Fibroblast of peridontal ligament (primary cell): ENCODE measurements at regions not wholly inside any gene's neighbourhood (a gene's known extent, or its start where the extent isn't known, plus 50 kb on each side); places are given as distances from the start of the nearest gene placed in this dataset.

Source experiments
- DNase-seq: peaks from one replicate; pipeline ENCODE4 v3.0.0-alpha.2; 2010; ENCODE audit errors: extremely low read depth

DNA sequence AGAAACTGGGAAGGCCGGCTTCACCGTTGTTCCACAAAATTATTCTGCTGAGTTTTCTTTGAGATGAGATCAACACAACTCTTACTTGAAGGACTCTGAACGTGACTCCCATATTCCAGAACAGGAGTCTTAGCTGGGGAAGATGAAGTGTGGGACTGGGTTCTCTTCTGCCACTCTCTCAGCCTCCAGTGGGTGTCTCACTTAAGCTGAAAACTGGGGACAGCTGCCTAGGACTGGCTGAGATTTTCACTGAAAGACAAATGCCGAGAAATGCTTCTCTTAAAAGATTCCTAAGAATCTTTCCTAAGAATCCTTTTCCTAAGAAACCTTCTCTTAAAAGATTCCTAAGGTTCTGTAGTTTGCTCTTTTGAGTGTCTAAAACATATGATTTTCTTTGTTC, 156.6 kb upstream of the LHCGR start:
- peak; percentile 33 for DNase-seq

- DNase-seq, result no peak
Observed at GRCh38 chr2:48910961-48911360, 155.4 kb upstream of the LHCGR start.

DNA sequence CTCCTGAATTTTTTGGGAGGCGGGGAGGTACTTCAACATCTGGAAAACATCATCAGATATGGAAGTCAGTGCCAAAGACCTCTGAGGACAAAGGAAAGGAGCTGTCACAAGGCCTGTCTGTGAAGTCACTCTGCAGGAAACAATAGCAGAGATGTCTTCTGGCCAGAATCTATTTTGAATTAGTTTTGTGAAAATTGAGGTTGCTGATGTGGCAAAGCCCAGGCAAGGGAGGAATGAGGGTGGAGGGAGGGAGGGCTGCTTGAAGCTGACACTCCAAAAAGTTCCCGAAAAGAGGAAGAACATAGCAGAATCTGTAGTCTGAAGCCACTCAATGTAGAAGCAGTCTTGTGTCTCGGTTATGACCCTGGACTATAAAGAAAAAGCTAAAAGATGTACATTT, 151.1 kb upstream of the LHCGR start:
- peak; percentile 9 for DNase-seq

DNA sequence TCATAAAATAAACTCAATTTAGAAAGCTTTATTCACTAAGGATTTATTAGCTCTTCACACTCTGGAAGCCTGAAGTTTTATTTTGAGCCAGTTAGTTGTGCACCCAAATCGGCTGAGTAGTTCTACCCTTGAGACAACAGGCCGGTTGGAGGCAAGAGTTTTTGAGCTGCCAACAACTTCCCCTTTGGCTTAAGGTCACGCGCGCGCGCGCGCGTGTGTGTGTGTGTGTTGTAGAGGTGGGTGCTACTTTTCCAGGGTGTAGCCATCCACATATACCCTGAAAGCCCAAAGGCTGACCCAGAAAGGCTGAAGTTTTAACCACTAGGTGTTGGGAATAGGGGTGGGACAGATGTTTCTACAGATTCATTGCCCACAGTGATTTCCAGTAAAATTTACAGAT, 150.2 kb upstream of the LHCGR start:
- DNase-seq, result no peak

DNA sequence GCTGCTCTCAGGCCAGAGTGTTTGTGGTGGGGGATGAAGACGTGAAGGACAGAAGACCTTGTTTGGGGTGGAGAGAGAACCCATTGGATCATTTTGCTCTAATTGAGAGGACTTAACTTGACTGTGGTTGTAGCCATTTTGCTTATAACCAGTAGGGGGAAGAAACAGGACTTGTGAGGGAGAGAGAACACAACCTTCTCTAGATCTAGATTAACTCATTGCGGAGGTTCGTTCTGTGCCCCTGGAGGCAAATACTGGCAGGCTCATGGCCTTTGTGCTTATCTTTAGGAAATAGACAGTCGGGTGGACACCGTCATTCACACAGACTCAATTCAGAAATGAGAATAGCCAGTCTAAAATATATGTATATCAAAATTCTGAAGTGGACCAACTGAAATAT, 147.0 kb upstream of the LHCGR start:
- DNase-seq, result no peak

- DNase-seq, result peak; percentile 12
Observed at GRCh38 chr2:48901416-48901815, 145.9 kb upstream of the LHCGR start.

DNA sequence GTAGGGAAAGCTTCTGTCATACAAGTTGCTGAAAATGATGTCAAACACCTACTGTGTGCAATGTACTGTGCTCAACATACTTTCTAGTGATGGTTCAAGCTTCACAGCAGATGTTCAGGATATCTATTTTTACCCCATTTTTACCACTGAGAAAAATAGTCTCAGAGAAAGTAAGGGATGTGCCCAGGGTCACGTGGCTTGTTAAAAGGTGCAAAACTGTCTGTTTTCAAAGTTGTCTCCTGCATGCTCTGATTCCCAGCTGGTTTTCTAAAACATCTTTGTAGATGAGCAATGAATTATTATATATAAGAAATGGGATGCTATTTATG, 145.5 kb upstream of the LHCGR start:
- no peak for DNase-seq

DNA sequence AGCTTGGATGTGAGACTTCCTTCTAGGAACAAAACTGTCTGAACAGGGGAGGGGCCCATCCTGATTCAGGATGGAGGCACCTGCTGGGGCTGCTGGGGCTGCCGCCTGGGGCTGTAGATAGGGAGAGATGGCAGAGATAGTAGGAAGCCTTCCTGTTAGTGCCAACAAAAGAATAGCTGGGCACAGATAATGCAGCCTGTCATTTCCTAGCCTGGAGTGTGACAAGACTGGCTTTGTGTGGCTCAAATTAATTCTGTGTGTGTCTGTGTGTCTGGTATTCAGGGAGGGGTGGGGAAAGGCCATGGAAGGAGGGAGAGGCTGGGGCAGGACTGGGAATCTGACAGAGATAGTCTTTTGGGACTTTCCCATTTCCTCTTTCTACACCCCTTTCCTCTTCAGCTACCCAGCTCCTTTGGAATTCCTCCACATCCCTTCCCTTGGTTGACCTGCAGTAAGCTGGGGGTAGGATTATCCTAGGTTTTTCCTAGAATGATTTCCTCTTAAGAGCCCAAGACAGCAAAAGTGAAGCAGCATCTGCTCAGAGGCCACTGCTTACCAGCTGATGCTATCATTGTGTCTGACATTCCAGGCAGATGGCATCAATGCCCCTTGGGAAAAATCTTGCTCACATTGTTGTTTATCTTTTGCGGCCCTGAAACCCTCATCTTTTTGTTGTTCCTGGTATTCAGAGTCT, 144.9 kb upstream of the LHCGR start:
- DNase-seq, result peak; percentile 86

GRCh38 chr2:48896870-48897269, 141.3 kb upstream of the LHCGR start:
- no peak for DNase-seq

DNA sequence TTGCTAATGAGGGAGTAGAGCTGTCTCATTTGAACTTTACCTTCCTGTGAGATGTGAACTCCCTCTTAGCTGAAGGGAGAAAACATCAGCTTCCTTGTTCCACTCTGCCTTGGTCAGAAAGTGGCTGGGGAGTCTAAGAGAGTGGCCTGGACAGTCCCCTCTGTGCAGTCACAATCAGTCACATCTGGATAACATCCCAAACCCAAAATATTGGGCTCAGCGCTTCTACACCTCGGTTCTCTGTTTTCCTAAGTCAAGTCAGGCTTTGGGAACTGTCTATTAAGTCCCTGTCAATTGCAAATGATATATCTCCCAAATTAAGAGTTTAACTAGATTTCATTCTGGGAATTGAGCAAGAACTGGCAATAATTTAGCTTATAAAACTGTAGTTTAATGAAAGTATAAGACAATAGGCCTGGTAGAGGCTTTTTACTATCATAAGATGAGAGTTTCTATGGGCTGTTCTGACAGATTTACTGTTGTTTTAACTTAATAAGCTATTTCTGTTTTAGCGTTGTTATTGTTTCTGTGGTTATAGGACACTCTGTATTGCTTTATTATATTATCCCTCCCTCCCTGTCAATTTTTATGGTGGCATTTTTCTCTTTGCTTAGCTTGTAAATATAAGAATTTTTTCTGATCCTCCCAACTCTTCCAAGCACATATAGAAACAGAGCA, 135.1 kb upstream of the LHCGR start:
- no peak for DNase-seq

GRCh38 chr2:48888066-48888465, 132.5 kb upstream of the LHCGR start:
- no peak for DNase-seq

DNA sequence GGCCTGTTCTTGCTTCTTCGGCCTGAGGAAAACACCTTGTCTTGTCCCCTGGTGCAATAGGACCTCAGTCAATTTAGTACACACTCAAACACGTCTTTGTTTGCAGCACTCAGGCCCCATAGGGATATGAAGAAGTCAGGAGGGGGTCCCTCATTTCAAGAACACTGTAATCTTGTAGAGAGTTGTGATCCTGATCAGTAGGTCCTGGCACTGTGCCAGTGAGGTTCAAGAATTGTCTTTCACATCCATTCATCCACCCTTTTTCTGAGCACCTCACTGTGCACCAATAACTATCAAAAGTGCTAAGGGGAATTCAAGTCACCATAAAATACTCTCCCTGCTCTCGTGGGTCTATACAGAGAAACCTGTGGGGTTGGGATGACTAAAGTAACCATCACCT, 131.4 kb upstream of the LHCGR start:
- no peak for DNase-seq

DNA sequence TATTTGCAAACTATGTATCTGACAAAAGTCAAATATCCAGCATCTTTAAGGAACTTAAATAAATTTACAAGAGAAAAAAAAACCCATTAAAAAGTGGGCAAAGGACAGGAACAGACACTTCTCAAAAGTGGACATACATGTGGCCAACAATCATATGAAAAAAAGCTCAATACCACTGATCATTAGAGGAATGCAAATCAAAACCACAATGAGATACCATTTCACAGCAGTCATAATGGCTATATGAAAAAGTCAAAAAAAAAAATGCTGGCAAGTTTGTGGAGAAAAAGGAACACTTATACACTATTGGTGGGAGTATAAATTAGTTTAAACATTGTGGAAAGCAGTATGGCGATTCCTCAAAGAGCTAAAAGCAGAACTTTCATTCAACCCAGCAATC, 130.3 kb upstream of the LHCGR start:
- no peak for DNase-seq

DNA sequence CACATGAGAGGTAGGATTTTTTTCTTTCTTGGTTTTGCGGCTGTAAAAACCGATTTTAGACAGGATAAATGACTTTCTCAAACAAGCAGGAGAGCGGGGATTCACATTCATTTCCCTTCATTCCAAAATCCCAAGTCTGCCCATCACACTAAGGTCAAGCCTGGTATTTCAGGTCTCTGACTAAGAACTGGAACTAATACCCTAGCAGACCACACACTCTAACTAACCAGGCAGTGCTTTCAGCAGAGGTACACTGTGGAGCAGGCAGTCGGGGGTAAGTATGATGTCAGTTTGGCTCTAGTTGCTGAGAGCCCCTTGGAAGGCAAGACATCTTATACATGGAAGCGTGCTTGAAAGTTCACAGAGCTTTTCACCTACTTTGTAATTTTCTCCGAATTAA, 128.1 kb upstream of the LHCGR start:
- no peak for DNase-seq

DNA sequence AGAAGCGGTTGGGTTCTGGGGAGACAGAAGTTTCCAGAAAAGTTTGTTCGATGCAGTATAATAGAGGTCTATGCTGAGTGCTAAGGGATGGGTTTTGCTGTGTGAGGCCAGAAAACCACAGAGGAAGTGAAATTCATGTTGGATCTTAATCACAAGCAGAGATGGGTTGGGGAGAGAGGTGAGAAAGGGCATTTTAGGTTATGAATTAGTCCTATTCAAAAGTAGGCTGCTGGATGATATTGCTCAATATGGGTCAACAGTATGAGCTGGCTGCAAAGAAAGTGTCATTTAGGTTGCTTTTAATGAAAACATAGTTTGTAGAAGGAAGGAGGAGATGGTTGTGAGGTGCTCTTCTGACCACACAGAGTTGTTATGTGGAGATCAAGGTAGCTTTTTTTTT, 118.8 kb upstream of the LHCGR start:
- no peak for DNase-seq

DNA sequence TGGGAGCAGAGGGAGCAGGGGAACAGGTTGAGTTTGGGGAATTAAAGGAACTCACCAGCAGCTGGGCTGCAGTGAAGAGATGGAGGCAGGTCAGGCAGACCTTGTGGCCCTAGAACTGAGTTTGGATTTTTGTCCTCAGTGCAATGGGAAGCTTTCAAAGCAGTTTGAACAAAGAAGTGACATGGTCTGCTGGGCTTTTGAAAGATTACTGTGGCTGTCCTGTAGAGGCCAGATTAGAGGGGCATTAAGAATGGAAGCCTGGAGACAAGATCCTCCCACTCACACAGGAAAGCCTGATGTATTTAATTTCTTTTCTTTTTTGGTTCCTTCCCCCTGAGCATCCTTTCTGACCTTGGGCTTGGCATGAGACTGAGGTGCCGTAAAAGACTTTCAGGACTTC, 118.1 kb upstream of the LHCGR start:
- no peak for DNase-seq

DNA sequence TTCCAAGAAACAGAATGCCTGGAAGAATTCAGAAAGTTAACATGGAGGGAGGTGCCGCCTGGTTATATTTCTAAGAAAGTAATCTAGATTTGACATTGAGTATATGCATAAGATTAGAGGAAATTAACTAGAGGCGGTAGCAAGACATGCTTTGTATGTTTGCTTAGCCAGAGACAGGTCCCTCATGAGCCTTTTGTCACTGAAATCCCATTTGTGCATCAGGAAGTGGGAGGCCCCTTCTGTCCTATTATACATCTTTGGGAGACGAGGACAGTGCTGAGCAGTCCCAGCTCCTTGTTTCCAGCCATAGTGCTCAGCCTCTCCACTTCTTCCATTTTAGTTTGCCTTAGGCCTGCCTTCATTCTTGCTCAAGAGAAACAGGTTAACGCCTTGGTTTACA, 115.4 kb upstream of the LHCGR start:
- no peak for DNase-seq

DNA sequence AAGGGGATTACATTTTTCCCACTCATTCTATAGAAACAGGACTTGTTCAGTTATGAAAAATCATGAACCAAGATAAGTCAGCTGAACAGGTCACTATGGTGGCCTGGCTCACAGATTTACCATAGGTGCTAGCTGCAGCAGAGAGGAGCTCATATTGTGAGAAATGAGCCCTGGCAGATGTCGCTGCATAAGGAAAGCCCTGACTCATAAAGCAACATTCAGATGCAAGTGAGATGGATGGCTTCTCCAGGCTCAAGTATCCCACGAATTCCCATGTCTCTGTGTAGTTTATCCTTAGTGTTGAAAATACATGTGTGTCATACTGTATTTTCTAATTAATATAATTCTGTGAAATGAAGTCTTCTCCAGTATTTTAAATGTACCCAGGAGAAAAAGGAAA, 115.0 kb upstream of the LHCGR start:
- DNase-seq, result no peak

- DNase-seq, result no peak
Observed at GRCh38 chr2:48865704-48866103, 110.2 kb upstream of the LHCGR start.

DNA sequence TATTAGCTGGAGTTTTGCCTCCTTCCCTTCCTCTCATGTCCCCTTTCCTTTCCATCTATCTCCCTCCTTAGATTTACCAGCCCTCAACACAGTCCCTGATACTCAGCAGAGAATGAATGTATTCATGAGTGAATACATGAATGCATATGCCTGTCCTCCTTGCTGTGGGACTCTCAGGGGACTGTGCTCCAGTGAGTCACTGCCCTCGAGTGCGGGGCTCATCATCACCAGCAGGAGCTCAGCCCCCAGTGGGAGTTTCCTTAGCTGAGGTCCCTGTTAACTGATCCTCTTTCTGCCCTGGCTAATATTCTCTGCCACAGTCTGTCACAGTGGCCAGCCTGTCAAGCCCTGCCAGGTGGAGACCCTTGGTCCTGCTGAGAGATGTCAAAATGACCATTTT, 104.9 kb upstream of the LHCGR start:
- DNase-seq, result peak; percentile 19

GRCh38 chr2:48856657-48857056, 101.1 kb upstream of the LHCGR start:
- no peak for DNase-seq

DNA sequence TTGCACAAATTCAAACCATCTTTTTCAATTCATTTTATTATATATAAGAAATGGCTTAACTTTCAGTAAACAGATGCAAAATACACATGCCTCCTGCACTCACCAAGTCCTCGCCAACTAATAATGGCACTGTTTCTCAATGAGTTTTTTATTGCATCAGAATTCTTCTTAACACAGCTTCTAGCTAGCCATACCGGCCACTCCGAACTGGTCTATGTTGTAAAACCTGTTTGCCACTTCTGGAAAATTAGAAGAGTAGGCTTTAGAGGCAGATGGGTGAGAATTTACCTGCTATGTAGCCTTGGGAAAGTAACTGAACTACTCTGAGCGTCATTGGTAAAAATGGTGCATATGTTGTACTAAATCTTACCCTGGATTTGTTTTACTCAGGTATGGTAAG, 100.6 kb upstream of the LHCGR start:
- DNase-seq, result no peak

GRCh38 chr2:48855142-48855541, 99.6 kb upstream of the LHCGR start:
- DNase-seq, result peak; percentile 40

- no peak for DNase-seq
Observed at GRCh38 chr2:48854681-48855080, 99.2 kb upstream of the LHCGR start.
